GM12878 (cell line): ENCODE measurements at regions not wholly inside any gene's neighbourhood (a gene's known extent, or its start where the extent isn't known, plus 50 kb on each side); places are given as distances from the start of the nearest gene placed in this dataset.

Source experiments
- ATAC-seq: fragments of 200-7000 bp; cut with Tn5 transposase; 3 replicates; pipeline ENCODE4 v1.9.1; 2020; ENCODE audit warnings: mild to moderate bottlenecking, moderate library complexity
- BruUV-seq: library from RNA; stranded (reverse); fragments of 400-500 nt; replicated peaks from 2 replicates; lab custom pipeline; 2021; lab: Mats Ljungman, UMichigan
- CTCF ChIA-PET: fragments of 300-600 bp; sonication (Branson Sonifier 250); formaldehyde crosslinking; extraction: SDS; loops from one replicate; lab custom pipeline; 2021; ENCODE audit warnings: inconsistent platforms; lab: Yijun Ruan, JAX
- POLR2A ChIA-PET: fragments of 350-600 bp; formaldehyde crosslinking; extraction: SDS; loops from one replicate; lab custom pipeline; 2021; ENCODE audit warnings: inconsistent platforms; lab: Charles Lee
- RAD21 ChIA-PET: fragments of 300-600 bp; sonication (Branson Sonifier 250); formaldehyde crosslinking; loops from one replicate; lab custom pipeline; 2023; ENCODE audit warnings: antibody characterized with exemption; ENCODE audit not compliant: unreplicated experiment; lab: Charles Lee
- SMC1A ChIA-PET: fragments of 300-600 bp; sonication (Branson Sonifier 250); formaldehyde crosslinking; loops from one replicate; lab custom pipeline; 2023; ENCODE audit not compliant: unreplicated experiment, uncharacterized antibody; lab: Charles Lee
- DNase-seq: peaks from one replicate; pipeline ENCODE4 v3.0.0-alpha.2; 2011; ENCODE audit warnings: low read depth, low spot score
- FAIRE-seq: peaks from 3 replicates; lab custom pipeline; 2011; peaks lifted over from hg19 to GRCh38; lab: Jason Lieb, UNC
- H2AFZ ChIP-seq: 2 replicates; pipeline ENCODE4 v1.6.0; 2011; ENCODE audit warnings: low read depth, low read length, control low read depth; ENCODE audit not compliant: control insufficient read depth
- H3K27ac ChIP-seq: 2 replicates; pipeline ENCODE4 v1.5.1; 2011; ENCODE audit warnings: control low read depth; ENCODE audit not compliant: control insufficient read depth, insufficient read depth
- H3K27me3 ChIP-seq, 2 experiments: replicated peaks in 1 of 2; 2 replicates each; pipeline versions ENCODE4 v1.6.0 to v1.6.1; 2011; ENCODE audit warnings: low read length in 1 of 2; ENCODE audit not compliant: control insufficient read depth in 2 of 2, insufficient read depth in 2 of 2
- H3K36me3 ChIP-seq, 2 experiments: 2 replicates each; pipeline ENCODE4 v1.5.1; 2011; ENCODE audit warnings: low read length in 1 of 2; ENCODE audit not compliant: control insufficient read depth in 2 of 2, insufficient read depth in 2 of 2
- H3K4me1 ChIP-seq: 2 replicates; pipeline ENCODE4 v1.6.1; 2011; ENCODE audit warnings: mild to moderate bottlenecking, low read length, moderate library complexity, mixed read lengths; ENCODE audit not compliant: control insufficient read depth, insufficient read depth
- H3K4me2 ChIP-seq: 2 replicates; pipeline ENCODE4 v1.6.0; 2011; ENCODE audit warnings: control low read depth; ENCODE audit not compliant: control insufficient read depth, insufficient read depth
- H3K4me3 ChIP-seq: fragments of 200-600 bp; sonication (generic); 2 replicates; pipeline ENCODE4 v1.5.1; 2016
- H3K79me2 ChIP-seq: 2 replicates; pipeline ENCODE4 v1.6.0; 2011; ENCODE audit warnings: low read length; ENCODE audit not compliant: control insufficient read depth, insufficient read depth
- H3K9ac ChIP-seq: 2 replicates; pipeline ENCODE4 v1.8.0; 2011; ENCODE audit warnings: low read length, control low read depth, mixed read lengths; ENCODE audit not compliant: control insufficient read depth, insufficient read depth
- H3K9me3 ChIP-seq: replicated peaks from 3 replicates; pipeline ENCODE4 v1.5.1; 2011; ENCODE audit warnings: mild to moderate bottlenecking, low read length; ENCODE audit not compliant: control insufficient read depth, insufficient read depth
- H4K20me1 ChIP-seq: 2 replicates; pipeline ENCODE4 v1.6.0; 2011; ENCODE audit not compliant: control insufficient read depth, insufficient read depth
- CREB1 ChIP-seq: IDR thresholded peaks from 2 replicates; pipeline ENCODE4 v1.6.1; 2012; ENCODE audit warnings: low read depth, mild to moderate bottlenecking, inconsistent platforms
- FOXK2 ChIP-seq: fragments of 450-650 bp; IDR thresholded peaks from 2 replicates; pipeline ENCODE4 v1.6.1; 2017; ENCODE audit warnings: mild to moderate bottlenecking, moderate library complexity
- HDAC6 ChIP-seq: fragments of 200-600 bp; sonication (generic); IDR thresholded peaks from one replicate; pipeline ENCODE4 v1.8.0; 2017; ENCODE audit warnings: antibody characterized with exemption; ENCODE audit not compliant: unreplicated experiment
- MXI1 ChIP-seq: fragments of 150-350 bp; IDR thresholded peaks from 2 replicates; pipeline ENCODE4 v1.6.1; 2011; ENCODE audit warnings: low read depth, mild to moderate bottlenecking, inconsistent platforms, low read length, improper control_type of control experiment
- NFYA ChIP-seq: IDR thresholded peaks from 2 replicates; pipeline ENCODE4 v1.6.1; 2011; ENCODE audit warnings: low read depth, mild to moderate bottlenecking, low read length, improper control_type of control experiment, borderline replicate concordance
- NR2C1 ChIP-seq: fragments of 450-650 bp; IDR thresholded peaks from 2 replicates; pipeline ENCODE4 v1.6.1; 2017; ENCODE audit warnings: antibody characterized with exemption, mild to moderate bottlenecking, moderate library complexity
- WGBS: methylation state at CpG from one replicate; pipeline ENCODE4 v1.1.6; 2016; ENCODE audit warnings: low lambda C conversion rate; ENCODE audit not compliant: insufficient replicate concordance, insufficient coverage; ENCODE audit errors: missing lambda C conversion rate; 5-methylcytosine and 5-hydroxymethylcytosine counted together
- in situ Hi-C: fragments of 300-500 bp; cut with MboI; formaldehyde crosslinking; loops from 9 replicates; pipeline ENCODE4 v1.14.3; 2018; ENCODE audit warnings: mixed read lengths
- intact Hi-C: fragments of 100-400 bp; cut with micrococcal nuclease; formaldehyde crosslinking; loops from one replicate; pipeline ENCODE4 v1.14.2; 2022; ENCODE audit not compliant: unreplicated experiment
- TF ChIP-seq, protein P1 (sequence below): fragments of 450-650 bp; IDR thresholded peaks from 2 replicates; pipeline ENCODE4 v1.6.1; 2017; ENCODE audit warnings: mild to moderate bottlenecking, low read depth, inconsistent platforms; ENCODE audit not compliant: poor library complexity, severe bottlenecking
- TF ChIP-seq, protein P2 (sequence below): IDR thresholded peaks from 2 replicates; pipeline ENCODE4 v1.6.1; 2012; ENCODE audit warnings: low read depth, low read length, improper control_type of control experiment
- TF ChIP-seq, protein P3 (sequence below): IDR thresholded peaks from 2 replicates; pipeline ENCODE4 v1.6.1; 2012; ENCODE audit warnings: low read length, inconsistent platforms
- TF ChIP-seq, protein P4 (sequence below), 3 experiments: IDR thresholded peaks in 2 of 3; conservative IDR thresholded peaks in 1 of 3; 2 replicates each; pipeline ENCODE4 v1.5.1; 2011; ENCODE audit warnings: low read depth in 3 of 3, low read length in 3 of 3, mild to moderate bottlenecking in 3 of 3, control low read depth in 2 of 3, moderate library complexity in 2 of 3, inconsistent platforms in 1 of 3, mixed read lengths in 1 of 3; ENCODE audit not compliant: control insufficient read depth in 2 of 3, insufficient read depth in 1 of 3; ENCODE audit errors: extremely low read depth in 1 of 3

DNA sequence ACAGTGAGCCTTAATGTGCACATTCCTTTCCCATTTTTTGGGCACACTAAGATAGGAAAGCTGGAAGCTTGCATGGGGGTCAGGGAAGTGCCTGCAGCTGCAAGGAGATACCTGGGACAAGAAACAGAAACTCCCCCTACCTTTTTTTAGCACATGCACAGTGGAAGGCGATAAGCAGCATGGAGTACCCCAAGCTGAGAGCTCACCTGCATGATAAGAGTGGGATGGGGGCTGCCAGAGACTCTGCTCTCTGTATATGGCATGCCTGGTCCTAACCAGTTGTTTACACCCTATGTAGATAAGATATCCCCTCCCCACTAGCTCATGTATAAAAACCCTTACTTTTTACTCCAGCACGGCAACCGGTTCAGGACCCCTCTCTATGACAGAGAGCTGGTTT, 135.9 kb downstream of the TENT5D start:
- WGBS: 22% methylated on average over 3 of the region's 3 CpGs
- H3K4me1 ChIP-seq: no peaks in the 10 kb centered on the region
- in situ Hi-C loops: no loop called here
- no peaks in the 10 kb centered on the region for H3K9me3 ChIP-seq
- POLR2A ChIA-PET: interaction anchor here (0.6 kb wide), 1 partner anchor 1041 kb away, joined by 5 read pairs; no protein-coding TSS in a partner anchor
- FAIRE-seq (no peak), DNase-seq (no peak), ATAC-seq (no peak)
- no peaks in the 10 kb centered on the region for H3K36me3 ChIP-seq
- no peaks in the 10 kb centered on the region for H3K27me3 ChIP-seq
- RAD21 ChIA-PET: no interaction called here
- no peak overlapping the region for H3K27ac ChIP-seq
- no peaks in the 10 kb centered on the region for H4K20me1 ChIP-seq
- TF ChIP-seq CREB1 (no peak), NR2C1 (no peak)
- no peak overlapping the region for H2AFZ ChIP-seq
- H3K79me2 ChIP-seq: no peaks in the 10 kb centered on the region
- SMC1A ChIA-PET: no interaction called here
- CTCF ChIA-PET: interaction anchor here (0.6 kb wide), 1 partner anchor 822 kb away, joined by 3 read pairs; no protein-coding TSS in a partner anchor
- intact Hi-C loops: no loop called here
- no TSS peak for BruUV-seq
- no peak overlapping the region for H3K9ac ChIP-seq
- no peak overlapping the region for H3K4me3 ChIP-seq
- no peak overlapping the region for H3K4me2 ChIP-seq

DNA sequence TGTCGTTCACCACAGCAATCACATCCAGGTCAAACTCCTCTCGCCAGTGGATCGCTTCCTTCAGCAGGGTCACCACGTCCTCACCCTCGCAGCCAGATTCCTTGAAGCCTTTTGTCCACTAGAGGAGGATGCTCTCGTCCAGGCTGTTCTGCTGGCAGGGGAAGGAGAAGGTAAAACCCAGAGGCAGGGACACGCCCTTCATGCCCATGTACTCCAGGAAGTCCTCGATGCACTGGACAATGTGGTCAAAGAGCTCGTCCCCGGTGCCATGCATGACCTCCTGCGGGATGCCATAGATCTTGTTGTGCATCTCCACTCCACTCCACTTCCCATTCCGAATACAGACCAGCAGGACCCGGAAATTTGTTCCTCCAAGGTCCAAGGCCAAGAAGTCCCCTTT, 152.4 kb downstream of the TENT5D start:
- RAD21 ChIA-PET: no interaction called here
- BruUV-seq: no TSS peak
- TF ChIP-seq, protein P1, sequence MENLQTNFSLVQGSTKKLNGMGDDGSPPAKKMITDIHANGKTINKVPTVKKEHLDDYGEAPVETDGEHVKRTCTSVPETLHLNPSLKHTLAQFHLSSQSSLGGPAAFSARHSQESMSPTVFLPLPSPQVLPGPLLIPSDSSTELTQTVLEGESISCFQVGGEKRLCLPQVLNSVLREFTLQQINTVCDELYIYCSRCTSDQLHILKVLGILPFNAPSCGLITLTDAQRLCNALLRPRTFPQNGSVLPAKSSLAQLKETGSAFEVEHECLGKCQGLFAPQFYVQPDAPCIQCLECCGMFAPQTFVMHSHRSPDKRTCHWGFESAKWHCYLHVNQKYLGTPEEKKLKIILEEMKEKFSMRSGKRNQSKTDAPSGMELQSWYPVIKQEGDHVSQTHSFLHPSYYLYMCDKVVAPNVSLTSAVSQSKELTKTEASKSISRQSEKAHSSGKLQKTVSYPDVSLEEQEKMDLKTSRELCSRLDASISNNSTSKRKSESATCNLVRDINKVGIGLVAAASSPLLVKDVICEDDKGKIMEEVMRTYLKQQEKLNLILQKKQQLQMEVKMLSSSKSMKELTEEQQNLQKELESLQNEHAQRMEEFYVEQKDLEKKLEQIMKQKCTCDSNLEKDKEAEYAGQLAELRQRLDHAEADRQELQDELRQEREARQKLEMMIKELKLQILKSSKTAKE: no peak
- TF ChIP-seq MXI1 (no peak), HDAC6 (no peak), FOXK2 (no peak), NFYA (no peak)
- TF ChIP-seq, protein P2, sequence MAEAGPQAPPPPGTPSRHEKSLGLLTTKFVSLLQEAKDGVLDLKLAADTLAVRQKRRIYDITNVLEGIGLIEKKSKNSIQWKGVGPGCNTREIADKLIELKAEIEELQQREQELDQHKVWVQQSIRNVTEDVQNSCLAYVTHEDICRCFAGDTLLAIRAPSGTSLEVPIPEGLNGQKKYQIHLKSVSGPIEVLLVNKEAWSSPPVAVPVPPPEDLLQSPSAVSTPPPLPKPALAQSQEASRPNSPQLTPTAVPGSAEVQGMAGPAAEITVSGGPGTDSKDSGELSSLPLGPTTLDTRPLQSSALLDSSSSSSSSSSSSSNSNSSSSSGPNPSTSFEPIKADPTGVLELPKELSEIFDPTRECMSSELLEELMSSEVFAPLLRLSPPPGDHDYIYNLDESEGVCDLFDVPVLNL: no peak
- TF ChIP-seq, protein P3, sequence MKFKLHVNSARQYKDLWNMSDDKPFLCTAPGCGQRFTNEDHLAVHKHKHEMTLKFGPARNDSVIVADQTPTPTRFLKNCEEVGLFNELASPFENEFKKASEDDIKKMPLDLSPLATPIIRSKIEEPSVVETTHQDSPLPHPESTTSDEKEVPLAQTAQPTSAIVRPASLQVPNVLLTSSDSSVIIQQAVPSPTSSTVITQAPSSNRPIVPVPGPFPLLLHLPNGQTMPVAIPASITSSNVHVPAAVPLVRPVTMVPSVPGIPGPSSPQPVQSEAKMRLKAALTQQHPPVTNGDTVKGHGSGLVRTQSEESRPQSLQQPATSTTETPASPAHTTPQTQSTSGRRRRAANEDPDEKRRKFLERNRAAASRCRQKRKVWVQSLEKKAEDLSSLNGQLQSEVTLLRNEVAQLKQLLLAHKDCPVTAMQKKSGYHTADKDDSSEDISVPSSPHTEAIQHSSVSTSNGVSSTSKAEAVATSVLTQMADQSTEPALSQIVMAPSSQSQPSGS: no peak
- TF ChIP-seq, protein P4, sequence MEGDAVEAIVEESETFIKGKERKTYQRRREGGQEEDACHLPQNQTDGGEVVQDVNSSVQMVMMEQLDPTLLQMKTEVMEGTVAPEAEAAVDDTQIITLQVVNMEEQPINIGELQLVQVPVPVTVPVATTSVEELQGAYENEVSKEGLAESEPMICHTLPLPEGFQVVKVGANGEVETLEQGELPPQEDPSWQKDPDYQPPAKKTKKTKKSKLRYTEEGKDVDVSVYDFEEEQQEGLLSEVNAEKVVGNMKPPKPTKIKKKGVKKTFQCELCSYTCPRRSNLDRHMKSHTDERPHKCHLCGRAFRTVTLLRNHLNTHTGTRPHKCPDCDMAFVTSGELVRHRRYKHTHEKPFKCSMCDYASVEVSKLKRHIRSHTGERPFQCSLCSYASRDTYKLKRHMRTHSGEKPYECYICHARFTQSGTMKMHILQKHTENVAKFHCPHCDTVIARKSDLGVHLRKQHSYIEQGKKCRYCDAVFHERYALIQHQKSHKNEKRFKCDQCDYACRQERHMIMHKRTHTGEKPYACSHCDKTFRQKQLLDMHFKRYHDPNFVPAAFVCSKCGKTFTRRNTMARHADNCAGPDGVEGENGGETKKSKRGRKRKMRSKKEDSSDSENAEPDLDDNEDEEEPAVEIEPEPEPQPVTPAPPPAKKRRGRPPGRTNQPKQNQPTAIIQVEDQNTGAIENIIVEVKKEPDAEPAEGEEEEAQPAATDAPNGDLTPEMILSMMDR (IDR thresholded peaks at IDR 0.05 in 2 of 3, conservative IDR thresholded peaks at IDR 0.05 in 1 of 3; ENCODE audit: control insufficient read depth in 2 of 3, extremely low read depth in 1 of 3, insufficient read depth in 1 of 3, low read depth in 3 of 3, low read length in 3 of 3): no peak

More for the DNA sequence above, 152.4 kb downstream of the TENT5D start:
- Histone ChIP-seq H3K9me3 (no peaks in the 10 kb centered on the region), H2AFZ (no peak overlapping the region), H4K20me1 (no peaks in the 10 kb centered on the region), H3K79me2 (no peaks in the 10 kb centered on the region), H3K4me3 (no peak overlapping the region), H3K27me3 (no peaks in the 10 kb centered on the region), H3K4me1 (no peaks in the 10 kb centered on the region), H3K4me2 (no peak overlapping the region), H3K27ac (no peak overlapping the region), H3K36me3 (no peaks in the 10 kb centered on the region), H3K9ac (no peak overlapping the region)
- DNase-seq (no peak), ATAC-seq (no peak), FAIRE-seq (no peak)
- WGBS: 26% methylated on average over 13 of the region's 13 CpGs
- CTCF ChIA-PET: no interaction called here
- SMC1A ChIA-PET: no interaction called here
- in situ Hi-C loops (no loop called here), intact Hi-C loops (no loop called here)
- POLR2A ChIA-PET: no interaction called here
